A549 (cell line): ENCODE measurements at regions not wholly inside any gene's neighbourhood (a gene's known extent, or its start where the extent isn't known, plus 50 kb on each side); places are given as distances from the start of the nearest gene placed in this dataset.

Source experiments
- BCL3 ChIP-seq: fragments of >200 bp; sonication (Bioruptor Twin); formaldehyde crosslinking; IDR thresholded peaks from 3 replicates; pipeline ENCODE4 v1.6.1; 2016
- CBX8 ChIP-seq: fragments of 200-600 bp; sonication (generic); IDR thresholded peaks from 2 replicates; pipeline ENCODE4 v1.6.1; 2016
- CEBPB ChIP-seq, 2 experiments: fragments of >200 bp in 1 of 2; sonication (Bioruptor Twin) in 1 of 2; formaldehyde crosslinking in 1 of 2; IDR thresholded peaks; 2 replicates each; pipeline ENCODE4 v1.6.1; 2012 to 2016
- CTCF ChIP-seq: fragments of >200 bp; sonication (Bioruptor Twin); formaldehyde crosslinking; IDR thresholded peaks from 3 replicates; pipeline ENCODE4 v1.5.1; 2016
- EP300 ChIP-seq, 2 experiments: fragments of >200 bp; sonication (Bioruptor Twin); formaldehyde crosslinking; IDR thresholded peaks; 2 replicates in 1 of 2; 3 replicates in 1 of 2; pipeline ENCODE4 v1.6.1; 2016 to 2017
- JUNB ChIP-seq: fragments of >200 bp; sonication (Bioruptor Twin); formaldehyde crosslinking; IDR thresholded peaks from 2 replicates; pipeline ENCODE4 v1.6.1; 2016
- KDM5A ChIP-seq: fragments of 200-600 bp; sonication (generic); IDR thresholded peaks from 2 replicates; pipeline ENCODE4 v1.6.1; 2016; ENCODE audit warnings: antibody characterized with exemption, mild to moderate bottlenecking
- MAFK ChIP-seq: fragments of 450-650 bp; IDR thresholded peaks from 2 replicates; pipeline ENCODE4 v1.6.1; 2014; ENCODE audit not compliant: partially characterized antibody
- PHF8 ChIP-seq: fragments of 200-600 bp; sonication (generic); IDR thresholded peaks from 2 replicates; pipeline ENCODE4 v1.6.1; 2016; ENCODE audit warnings: low read depth, mild to moderate bottlenecking, antibody characterized with exemption, moderate library complexity, borderline replicate concordance
- POLR2A ChIP-seq: IDR thresholded peaks from 2 replicates; pipeline ENCODE4 v1.6.1; 2012; ENCODE audit warnings: mild to moderate bottlenecking, low read length
- RCOR1 ChIP-seq: fragments of 150-350 bp; IDR thresholded peaks from 2 replicates; pipeline ENCODE4 v1.6.1; 2014; ENCODE audit warnings: antibody characterized with exemption, low read length, low read depth
- SMC3 ChIP-seq: fragments of >200 bp; sonication (Bioruptor Twin); formaldehyde crosslinking; IDR thresholded peaks from 3 replicates; pipeline ENCODE4 v1.6.1; 2018; ENCODE audit warnings: inconsistent platforms
- TP53 ChIP-seq: fragments of 250-450 bp; sonication (Bioruptor Pico); IDR thresholded peaks from 2 replicates; pipeline ENCODE4 v1.5.0; 2021; ENCODE audit warnings: mild to moderate bottlenecking, moderate library complexity
- ZC3H11A ChIP-seq: fragments of 450-650 bp; IDR thresholded peaks from 2 replicates; pipeline ENCODE4 v1.6.1; 2014; ENCODE audit warnings: antibody characterized with exemption, mild to moderate bottlenecking

GRCh38 chr6:150684714-150685459 lies 85.2 kb downstream of the PLEKHG1 start:
- TF ChIP-seq POLR2A = no peak
- TF ChIP-seq CTCF = no peak
- no peak for TF ChIP-seq ZC3H11A
- no peak for TF ChIP-seq RCOR1
- no peak for TF ChIP-seq MAFK
- TF ChIP-seq JUNB = no peak
- no peak for TF ChIP-seq EP300 (IDR thresholded peaks at IDR 0.05)
- TF ChIP-seq CBX8 = no peak
- TF ChIP-seq KDM5A = no peak
- no peak for TF ChIP-seq CEBPB (IDR thresholded peaks at IDR 0.05)
- no peak for TF ChIP-seq PHF8
- no peak for TF ChIP-seq SMC3
- TF ChIP-seq TP53 (CRISPR knock-in tag) = no peak
- TF ChIP-seq BCL3 = no peak
